NCI-H774 (cell line): ENCODE measurements at regions not wholly inside any gene's neighbourhood (a gene's known extent, or its start where the extent isn't known, plus 50 kb on each side); places are given as distances from the start of the nearest gene placed in this dataset.

ENCODE experiments used
- DNase-seq: peaks from one replicate; lab custom pipeline; 2025; lab: John Stamatoyannopoulos, UW

- DNase-seq = peak; percentile 70
These were observed 197.4 kb upstream of the POU3F2 start for GRCh38 chr6:98636941-98637340.

- DNase-seq = no peak
These were observed 195.2 kb upstream of the POU3F2 start for GRCh38 chr6:98639089-98639635.

GRCh38 chr6:98640366-98640765 lies 194.0 kb upstream of the POU3F2 start:
- DNase-seq = no peak

- no peak for DNase-seq
These were observed 192.2 kb upstream of the POU3F2 start for GRCh38 chr6:98641949-98642719.

- DNase-seq = no peak
These were observed 190.3 kb upstream of the POU3F2 start for GRCh38 chr6:98644063-98644462.

GRCh38 chr6:98648211-98648914 lies 186.0 kb upstream of the POU3F2 start:
- no peak for DNase-seq

GRCh38 chr6:98650941-98651340 lies 183.4 kb upstream of the POU3F2 start:
- no peak for DNase-seq

- no peak for DNase-seq
These were observed 181.2 kb upstream of the POU3F2 start for GRCh38 chr6:98653179-98653578.

GRCh38 chr6:98657764-98658163 lies 176.6 kb upstream of the POU3F2 start:
- DNase-seq = no peak

- DNase-seq = no peak
These were observed 165.0 kb upstream of the POU3F2 start for GRCh38 chr6:98669371-98669770.

GRCh38 chr6:98670045-98670746 lies 164.2 kb upstream of the POU3F2 start:
- no peak for DNase-seq

GRCh38 chr6:98672681-98673475 lies 161.5 kb upstream of the POU3F2 start:
- no peak for DNase-seq

GRCh38 chr6:98678481-98678880 lies 155.9 kb upstream of the POU3F2 start:
- DNase-seq = no peak

- DNase-seq = no peak
These were observed 148.3 kb upstream of the POU3F2 start for GRCh38 chr6:98686008-98686601.

- no peak for DNase-seq
These were observed 146.6 kb upstream of the POU3F2 start for GRCh38 chr6:98687752-98688151.

GRCh38 chr6:98695091-98695801 lies 139.1 kb upstream of the POU3F2 start:
- no peak for DNase-seq

- no peak for DNase-seq
These were observed 123.0 kb upstream of the POU3F2 start for GRCh38 chr6:98711380-98711779.

- DNase-seq = no peak
These were observed 118.0 kb upstream of the POU3F2 start for GRCh38 chr6:98716341-98716740.

GRCh38 chr6:98717322-98717877 lies 117.0 kb upstream of the POU3F2 start:
- no peak for DNase-seq

- no peak for DNase-seq
These were observed 116.4 kb upstream of the POU3F2 start for GRCh38 chr6:98717988-98718387.
